Panc1 (cell line): ENCODE measurements at regions not wholly inside any gene's neighbourhood (a gene's known extent, or its start where the extent isn't known, plus 50 kb on each side); places are given as distances from the start of the nearest gene placed in this dataset.

ENCODE experiments used
- ATAC-seq: fragments of 200-7000 bp; cut with Tn5 transposase; 2 replicates; pipeline ENCODE4 v1.9.1; 2020; ENCODE audit warnings: mild to moderate bottlenecking, moderate library complexity
- BruUV-seq: library from RNA; stranded (reverse); fragments of 400-500 nt; replicated peaks from 2 replicates; lab custom pipeline; 2021; lab: Mats Ljungman, UMichigan
- CTCF ChIA-PET: fragments of 300-600 bp; sonication (Branson Sonifier 250); formaldehyde crosslinking; loops from one replicate; lab custom pipeline; 2022; ENCODE audit warnings: antibody characterized with exemption; lab: Charles Lee
- POLR2A ChIA-PET: fragments of 300-600 bp; sonication (Branson Sonifier 250); formaldehyde crosslinking; loops from one replicate; lab custom pipeline; 2022; ENCODE audit warnings: antibody characterized with exemption; lab: Charles Lee
- DNase-seq: peaks from one replicate; pipeline ENCODE4 v3.0.0-alpha.2; 2010; ENCODE audit warnings: low read depth, low spot score
- H3K27ac ChIP-seq: 2 replicates; pipeline ENCODE4 v1.5.1; 2011; ENCODE audit warnings: mild to moderate bottlenecking, low read length, inconsistent platforms
- H3K27me3 ChIP-seq: fragments of 200-500 bp; sonication (Bioruptor generic); 2 replicates; pipeline ENCODE4 v1.6.0; 2014; ENCODE audit warnings: low read length, inconsistent platforms; ENCODE audit not compliant: control insufficient read depth, insufficient read depth
- H3K36me3 ChIP-seq: fragments of 200-500 bp; sonication (Bioruptor generic); 2 replicates; pipeline ENCODE4 v1.5.1; 2014; ENCODE audit warnings: inconsistent platforms, mild to moderate bottlenecking, low read length, moderate library complexity; ENCODE audit not compliant: control insufficient read depth, insufficient read depth
- H3K4me1 ChIP-seq: 2 replicates; pipeline ENCODE4 v1.5.1; 2011; ENCODE audit warnings: inconsistent platforms, mild to moderate bottlenecking, low read length, moderate library complexity; ENCODE audit not compliant: control insufficient read depth, insufficient read depth
- H3K4me3 ChIP-seq, 2 experiments: 2 replicates each; pipeline ENCODE4 v1.5.1; 2011 to 2012; ENCODE audit warnings: low read depth in 2 of 2, low read length in 2 of 2, mild to moderate bottlenecking in 2 of 2, inconsistent platforms in 1 of 2, moderate library complexity in 1 of 2
- H3K9me3 ChIP-seq: fragments of 200-500 bp; sonication (Bioruptor generic); 2 replicates; pipeline ENCODE4 v1.5.1; 2014; ENCODE audit warnings: low read depth, mild to moderate bottlenecking, inconsistent platforms, low read length, moderate library complexity; ENCODE audit not compliant: control insufficient read depth, insufficient read depth
- CTCF ChIP-seq: fragments of 450-650 bp; IDR thresholded peaks from 2 replicates; pipeline ENCODE4 v1.5.1; 2017; ENCODE audit warnings: mild to moderate bottlenecking
- POLR2AphosphoS5 ChIP-seq: IDR thresholded peaks from 2 replicates; pipeline ENCODE4 v1.6.1; 2012; ENCODE audit warnings: mild to moderate bottlenecking, low read depth, low read length, moderate library complexity
- REST ChIP-seq, 2 experiments: IDR thresholded peaks; 2 replicates each; pipeline ENCODE4 v1.6.1; 2011 to 2012; ENCODE audit warnings: low read depth in 2 of 2, control low read depth in 1 of 2, low read length in 1 of 2, mild to moderate bottlenecking in 1 of 2, moderate library complexity in 1 of 2; ENCODE audit not compliant: insufficient read depth in 1 of 2
- SIN3A ChIP-seq: IDR thresholded peaks from 2 replicates; pipeline ENCODE4 v1.6.1; 2012; ENCODE audit warnings: low read depth, mild to moderate bottlenecking, low read length, moderate library complexity, borderline replicate concordance; ENCODE audit not compliant: insufficient read depth
- TCF7L2 ChIP-seq: IDR thresholded peaks from 2 replicates; pipeline ENCODE4 v1.6.1; 2011; ENCODE audit warnings: mild to moderate bottlenecking, low read depth, low read length, inconsistent platforms
- in situ Hi-C: cut with HindIII; loops from 2 replicates; pipeline ENCODE4 v1.10.0; 2016; ENCODE audit warnings: low sequenced_read_pairs, low pct_unique_long_range_greater_than_20kb
- intact Hi-C: fragments of 100-400 bp; cut with micrococcal nuclease; formaldehyde crosslinking; loops from one replicate; pipeline ENCODE4 v1.10.0; 2022; ENCODE audit not compliant: unreplicated experiment

GRCh38 chr14:97712471-97712870 is 915.3 kb downstream of the VRK1 start:
- TF ChIP-seq REST (IDR thresholded peaks at IDR 0.05; ENCODE audit: insufficient read depth in 1 of 2, low read depth in 2 of 2, low read length in 1 of 2) (no peak), POLR2AphosphoS5 (no peak), TCF7L2 (no peak), SIN3A (no peak), CTCF (no peak)
- ATAC-seq (no peak), DNase-seq (no peak)
- H3K4me3 ChIP-seq, result no peak overlapping the region
- intact Hi-C loops, result no loop called here
- H3K9me3 ChIP-seq, result no peaks in the 10 kb centered on the region
- POLR2A ChIA-PET, result no interaction called here
- no peaks in the 10 kb centered on the region for H3K27me3 ChIP-seq
- H3K4me1 ChIP-seq, result no peaks in the 10 kb centered on the region
- in situ Hi-C loops, result no loop called here
- no peaks in the 10 kb centered on the region; the same call in 1 of the 2 replicates for H3K36me3 ChIP-seq
- no TSS peak for BruUV-seq
- H3K27ac ChIP-seq, result no peak overlapping the region
- CTCF ChIA-PET, result no interaction called here

GRCh38 chr14:97713023-97713422 is 915.8 kb downstream of the VRK1 start:
- ATAC-seq (no peak), DNase-seq (peak; percentile 10)
- TF ChIP-seq TCF7L2 (no peak), REST (IDR thresholded peaks at IDR 0.05; ENCODE audit: insufficient read depth in 1 of 2, low read depth in 2 of 2, low read length in 1 of 2) (no peak), SIN3A (no peak), CTCF (no peak), POLR2AphosphoS5 (no peak)
- ChIA-PET CTCF (no interaction called here), POLR2A (no interaction called here)
- Histone ChIP-seq H3K27ac (no peak overlapping the region), H3K36me3 (no peaks in the 10 kb centered on the region; the same call in 1 of the 2 replicates), H3K27me3 (no peaks in the 10 kb centered on the region), H3K4me1 (no peaks in the 10 kb centered on the region), H3K4me3 (no peak overlapping the region), H3K9me3 (no peaks in the 10 kb centered on the region)
- no TSS peak for BruUV-seq
- intact Hi-C loops (no loop called here), in situ Hi-C loops (no loop called here)
